Stimulated activated CD4-positive, alpha-beta T cell treated with anti-CD3 and anti-CD28 coated beads, Interleukin-12 subunit alpha, Interleukin-12 subunit beta, amount 100 ng/mL, for 4 hours (primary cell): ENCODE measurements at regions not wholly inside any gene's neighbourhood (a gene's known extent, or its start where the extent isn't known, plus 50 kb on each side); places are given as distances from the start of the nearest gene placed in this dataset.

ENCODE experiments used
- DNase-seq: peaks from one replicate; pipeline ENCODE4 v3.0.0-alpha.2; 2020

GRCh38 chr16:61596655-61597054 lies 439.6 kb downstream of the CDH8 start:
- DNase-seq, result no peak

GRCh38 chr16:61595605-61596004 lies 440.6 kb downstream of the CDH8 start:
- DNase-seq, result no peak

GRCh38 chr16:61590577-61590976 lies 445.7 kb downstream of the CDH8 start:
- no peak for DNase-seq

- DNase-seq, result no peak
These were observed 448.7 kb downstream of the CDH8 start for GRCh38 chr16:61587526-61587925.

- DNase-seq, result no peak
These were observed 454.7 kb downstream of the CDH8 start for GRCh38 chr16:61581417-61582046.

- DNase-seq, result no peak
These were observed 455.7 kb downstream of the CDH8 start for GRCh38 chr16:61580579-61580978.

- no peak for DNase-seq
These were observed 457.0 kb downstream of the CDH8 start for GRCh38 chr16:61579195-61579594.

GRCh38 chr16:61576476-61576875 lies 459.8 kb downstream of the CDH8 start:
- no peak for DNase-seq

GRCh38 chr16:61575617-61576016 lies 460.6 kb downstream of the CDH8 start:
- DNase-seq, result no peak

GRCh38 chr16:61569028-61569427 lies 467.2 kb downstream of the CDH8 start:
- no peak for DNase-seq

- no peak for DNase-seq
These were observed 471.5 kb downstream of the CDH8 start for GRCh38 chr16:61564716-61565115.

GRCh38 chr16:61555718-61556441 lies 480.4 kb downstream of the CDH8 start:
- DNase-seq, result no peak

GRCh38 chr16:61549327-61549726 lies 486.9 kb downstream of the CDH8 start:
- no peak for DNase-seq

GRCh38 chr16:61547626-61548025 lies 488.6 kb downstream of the CDH8 start:
- no peak for DNase-seq

GRCh38 chr16:61544165-61544564 lies 492.1 kb downstream of the CDH8 start:
- DNase-seq, result no peak

- no peak for DNase-seq
These were observed 496.0 kb downstream of the CDH8 start for GRCh38 chr16:61540216-61540615.

- DNase-seq, result no peak
These were observed 505.5 kb downstream of the CDH8 start for GRCh38 chr16:61530697-61531096.

- no peak for DNase-seq
These were observed 535.4 kb downstream of the CDH8 start for GRCh38 chr16:61500851-61501250.

- DNase-seq, result no peak
These were observed 556.0 kb downstream of the CDH8 start for GRCh38 chr16:61480250-61480649.

GRCh38 chr16:61471737-61472136 lies 564.5 kb downstream of the CDH8 start:
- no peak for DNase-seq

- no peak for DNase-seq
These were observed 565.2 kb downstream of the CDH8 start for GRCh38 chr16:61471023-61471422.

GRCh38 chr16:61465285-61465684 lies 571.0 kb downstream of the CDH8 start:
- DNase-seq, result no peak

GRCh38 chr16:61460020-61460419 lies 576.2 kb downstream of the CDH8 start:
- DNase-seq, result no peak

- no peak for DNase-seq
These were observed 600.9 kb downstream of the CDH8 start for GRCh38 chr16:61435346-61435745.

- no peak for DNase-seq
These were observed 603.8 kb downstream of the CDH8 start for GRCh38 chr16:61432421-61432820.
